SU-DHL-6 (cell line): ENCODE measurements at regions not wholly inside any gene's neighbourhood (a gene's known extent, or its start where the extent isn't known, plus 50 kb on each side); places are given as distances from the start of the nearest gene placed in this dataset.

Experiments used
- EZH2phosphoT487 ChIP-seq: fragments of 200-600 bp; sonication (generic), shearing (Covaris generic); conservative IDR thresholded peaks from 2 replicates; pipeline ENCODE4 v1.6.1; 2018; ENCODE audit warnings: mild to moderate bottlenecking, antibody characterized with exemption, low read length, moderate library complexity, mixed read lengths
- TF ChIP-seq, protein P1 (sequence below): fragments of 200-600 bp; sonication (generic); IDR thresholded peaks from one replicate; pipeline ENCODE4 v1.5.1; 2017; ENCODE audit warnings: antibody characterized with exemption, mild to moderate bottlenecking, low read length, moderate library complexity; ENCODE audit not compliant: insufficient read depth, poor library complexity, severe bottlenecking

DNA sequence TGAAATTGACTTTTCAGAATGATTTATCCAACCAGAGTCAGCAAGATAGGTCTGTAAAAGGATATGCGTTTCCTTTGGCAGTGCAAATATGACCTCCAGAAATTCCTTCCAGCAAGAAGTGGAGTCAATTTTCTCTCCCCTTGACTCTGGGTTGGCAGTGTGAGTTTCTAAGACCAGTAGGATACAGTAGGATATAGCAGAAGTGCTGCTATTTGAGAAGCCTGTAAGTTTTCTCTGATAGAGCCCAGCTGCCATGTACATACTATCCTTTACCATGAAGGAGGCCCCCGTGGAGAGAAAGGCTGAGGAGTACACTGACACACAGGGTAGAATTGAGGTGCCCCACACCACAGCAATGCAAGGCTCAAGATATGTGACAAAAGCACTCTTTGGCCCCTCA, 409.1 kb upstream of the PDZRN3 start:
- TF ChIP-seq, protein P1, sequence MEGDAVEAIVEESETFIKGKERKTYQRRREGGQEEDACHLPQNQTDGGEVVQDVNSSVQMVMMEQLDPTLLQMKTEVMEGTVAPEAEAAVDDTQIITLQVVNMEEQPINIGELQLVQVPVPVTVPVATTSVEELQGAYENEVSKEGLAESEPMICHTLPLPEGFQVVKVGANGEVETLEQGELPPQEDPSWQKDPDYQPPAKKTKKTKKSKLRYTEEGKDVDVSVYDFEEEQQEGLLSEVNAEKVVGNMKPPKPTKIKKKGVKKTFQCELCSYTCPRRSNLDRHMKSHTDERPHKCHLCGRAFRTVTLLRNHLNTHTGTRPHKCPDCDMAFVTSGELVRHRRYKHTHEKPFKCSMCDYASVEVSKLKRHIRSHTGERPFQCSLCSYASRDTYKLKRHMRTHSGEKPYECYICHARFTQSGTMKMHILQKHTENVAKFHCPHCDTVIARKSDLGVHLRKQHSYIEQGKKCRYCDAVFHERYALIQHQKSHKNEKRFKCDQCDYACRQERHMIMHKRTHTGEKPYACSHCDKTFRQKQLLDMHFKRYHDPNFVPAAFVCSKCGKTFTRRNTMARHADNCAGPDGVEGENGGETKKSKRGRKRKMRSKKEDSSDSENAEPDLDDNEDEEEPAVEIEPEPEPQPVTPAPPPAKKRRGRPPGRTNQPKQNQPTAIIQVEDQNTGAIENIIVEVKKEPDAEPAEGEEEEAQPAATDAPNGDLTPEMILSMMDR: no peak
- no peak for TF ChIP-seq EZH2phosphoT487
